NCI-H2227 (cell line): ENCODE measurements at regions not wholly inside any gene's neighbourhood (a gene's known extent, or its start where the extent isn't known, plus 50 kb on each side); places are given as distances from the start of the nearest gene placed in this dataset.
A peak's percentile ranks its signal among the peaks of the same experiment; 100 is the strongest.
"Not testable (repeated sequence)": the region's sequence is repeated elsewhere in the genome, so short reads cannot be mapped to it uniquely, and the experiment has no call there.

Experiments used
- DNase-seq: peaks from one replicate; lab custom pipeline; 2025; ENCODE audit not compliant: unreplicated experiment; lab: John Stamatoyannopoulos, UW

- DNase-seq, result no peak
Measured at GRCh38 chr2:58631986-58632385, 390.9 kb upstream of the FANCL start.

- DNase-seq, result no peak
Measured at GRCh38 chr2:58629545-58630119, 388.5 kb upstream of the FANCL start.

GRCh38 chr2:58620896-58621295, 379.8 kb upstream of the FANCL start:
- no peak for DNase-seq

- no peak for DNase-seq
Measured at GRCh38 chr2:58620093-58620492, 379.0 kb upstream of the FANCL start.

- no peak for DNase-seq
Measured at GRCh38 chr2:58616961-58617360, 375.8 kb upstream of the FANCL start.

GRCh38 chr2:58614219-58614618, 373.1 kb upstream of the FANCL start:
- peak; percentile 61 for DNase-seq

GRCh38 chr2:58612973-58613372, 371.8 kb upstream of the FANCL start:
- DNase-seq, result no peak

- no peak for DNase-seq
Measured at GRCh38 chr2:58609326-58609725, 368.2 kb upstream of the FANCL start.

GRCh38 chr2:58608146-58608545, 367.0 kb upstream of the FANCL start:
- no peak for DNase-seq

- DNase-seq, result no peak
Measured at GRCh38 chr2:58607448-58607847, 366.3 kb upstream of the FANCL start.

GRCh38 chr2:58606799-58607198, 365.7 kb upstream of the FANCL start:
- no peak for DNase-seq

GRCh38 chr2:58604096-58604495, 363.0 kb upstream of the FANCL start:
- DNase-seq, result no peak

- no peak for DNase-seq
Measured at GRCh38 chr2:58601017-58601416, 359.9 kb upstream of the FANCL start.

- no peak for DNase-seq
Measured at GRCh38 chr2:58598171-58598570, 357.0 kb upstream of the FANCL start.

GRCh38 chr2:58595714-58596113, 354.6 kb upstream of the FANCL start:
- DNase-seq, result no peak

GRCh38 chr2:58594762-58595161, 353.6 kb upstream of the FANCL start:
- no peak for DNase-seq

- DNase-seq, result peak; percentile 22
Measured at GRCh38 chr2:58594175-58594574, 353.1 kb upstream of the FANCL start.

- DNase-seq, result not testable (repeated sequence)
Measured at GRCh38 chr2:58586178-58586577, 345.1 kb upstream of the FANCL start.

GRCh38 chr2:58585233-58585632, 344.1 kb upstream of the FANCL start:
- DNase-seq, result no peak

GRCh38 chr2:58584606-58585118, 343.5 kb upstream of the FANCL start:
- no peak for DNase-seq

- DNase-seq, result no peak
Measured at GRCh38 chr2:58578276-58578675, 337.2 kb upstream of the FANCL start.

GRCh38 chr2:58574873-58575272, 333.7 kb upstream of the FANCL start:
- no peak for DNase-seq

- peak; percentile 12 for DNase-seq
Measured at GRCh38 chr2:58572731-58573130, 331.6 kb upstream of the FANCL start.
